Body of pancreas (tissue), 4 donors: ENCODE measurements at regions not wholly inside any gene's neighbourhood (a gene's known extent, or its start where the extent isn't known, plus 50 kb on each side); places are given as distances from the start of the nearest gene placed in this dataset.

Experiments used
- POLR2A ChIP-seq, 3 donors: fragments of 450-650 bp; IDR thresholded peaks; one replicate each; pipeline ENCODE4 v1.6.1; 2016; ENCODE audit warnings: antibody characterized with exemption in 3 of 3, mild to moderate bottlenecking in 2 of 3
- TF ChIP-seq, protein P1 (sequence below), 7 experiments: fragments of 450-650 bp in 4 of 7; fragments of 200-600 bp in 3 of 7; sonication (generic) in 3 of 7; IDR thresholded peaks; one replicate each; pipeline ENCODE4 v1.5.1; 2016 to 2019; ENCODE audit warnings: antibody characterized with exemption in 7 of 7

DNA sequence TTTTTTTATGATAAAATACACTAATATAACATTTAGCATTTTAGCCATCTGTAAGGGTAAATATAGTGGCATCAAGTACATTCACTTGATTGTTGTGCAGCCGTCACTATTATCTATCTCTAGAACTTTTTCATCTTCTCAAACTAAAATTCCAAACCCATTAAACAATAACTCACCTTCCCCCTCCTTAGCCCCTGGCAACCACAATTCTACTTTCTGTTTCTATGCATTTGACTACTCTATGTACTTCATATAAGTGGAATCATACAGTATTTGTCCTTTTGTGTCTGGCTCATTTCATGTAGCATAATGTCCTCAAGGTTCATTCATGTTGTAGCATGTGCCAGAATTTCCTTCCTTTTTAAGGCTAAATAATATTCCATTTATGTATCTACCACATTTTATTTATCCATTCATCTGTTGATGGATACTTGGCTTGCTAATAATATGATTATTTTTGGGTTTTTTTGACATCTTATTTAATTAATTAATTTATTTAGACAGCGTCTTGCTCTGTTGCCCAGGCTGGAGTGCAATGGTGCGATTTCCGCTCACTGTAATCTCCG lies 69.6 kb upstream of the MACF1 start:
- TF ChIP-seq, protein P1, sequence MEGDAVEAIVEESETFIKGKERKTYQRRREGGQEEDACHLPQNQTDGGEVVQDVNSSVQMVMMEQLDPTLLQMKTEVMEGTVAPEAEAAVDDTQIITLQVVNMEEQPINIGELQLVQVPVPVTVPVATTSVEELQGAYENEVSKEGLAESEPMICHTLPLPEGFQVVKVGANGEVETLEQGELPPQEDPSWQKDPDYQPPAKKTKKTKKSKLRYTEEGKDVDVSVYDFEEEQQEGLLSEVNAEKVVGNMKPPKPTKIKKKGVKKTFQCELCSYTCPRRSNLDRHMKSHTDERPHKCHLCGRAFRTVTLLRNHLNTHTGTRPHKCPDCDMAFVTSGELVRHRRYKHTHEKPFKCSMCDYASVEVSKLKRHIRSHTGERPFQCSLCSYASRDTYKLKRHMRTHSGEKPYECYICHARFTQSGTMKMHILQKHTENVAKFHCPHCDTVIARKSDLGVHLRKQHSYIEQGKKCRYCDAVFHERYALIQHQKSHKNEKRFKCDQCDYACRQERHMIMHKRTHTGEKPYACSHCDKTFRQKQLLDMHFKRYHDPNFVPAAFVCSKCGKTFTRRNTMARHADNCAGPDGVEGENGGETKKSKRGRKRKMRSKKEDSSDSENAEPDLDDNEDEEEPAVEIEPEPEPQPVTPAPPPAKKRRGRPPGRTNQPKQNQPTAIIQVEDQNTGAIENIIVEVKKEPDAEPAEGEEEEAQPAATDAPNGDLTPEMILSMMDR (IDR thresholded peaks at IDR 0.05), result no peak
- TF ChIP-seq POLR2A (IDR thresholded peaks at IDR 0.05), result no peak
